ENCODE measurements at regions not wholly inside any gene's neighbourhood (a gene's known extent, or its start where the extent isn't known, plus 50 kb on each side); places are given as distances from the start of the nearest gene placed in this dataset.
"Not testable (repeated sequence)": the region's sequence is repeated elsewhere in the genome, so short reads cannot be mapped to it uniquely, and the experiment has no call there.

DNA sequence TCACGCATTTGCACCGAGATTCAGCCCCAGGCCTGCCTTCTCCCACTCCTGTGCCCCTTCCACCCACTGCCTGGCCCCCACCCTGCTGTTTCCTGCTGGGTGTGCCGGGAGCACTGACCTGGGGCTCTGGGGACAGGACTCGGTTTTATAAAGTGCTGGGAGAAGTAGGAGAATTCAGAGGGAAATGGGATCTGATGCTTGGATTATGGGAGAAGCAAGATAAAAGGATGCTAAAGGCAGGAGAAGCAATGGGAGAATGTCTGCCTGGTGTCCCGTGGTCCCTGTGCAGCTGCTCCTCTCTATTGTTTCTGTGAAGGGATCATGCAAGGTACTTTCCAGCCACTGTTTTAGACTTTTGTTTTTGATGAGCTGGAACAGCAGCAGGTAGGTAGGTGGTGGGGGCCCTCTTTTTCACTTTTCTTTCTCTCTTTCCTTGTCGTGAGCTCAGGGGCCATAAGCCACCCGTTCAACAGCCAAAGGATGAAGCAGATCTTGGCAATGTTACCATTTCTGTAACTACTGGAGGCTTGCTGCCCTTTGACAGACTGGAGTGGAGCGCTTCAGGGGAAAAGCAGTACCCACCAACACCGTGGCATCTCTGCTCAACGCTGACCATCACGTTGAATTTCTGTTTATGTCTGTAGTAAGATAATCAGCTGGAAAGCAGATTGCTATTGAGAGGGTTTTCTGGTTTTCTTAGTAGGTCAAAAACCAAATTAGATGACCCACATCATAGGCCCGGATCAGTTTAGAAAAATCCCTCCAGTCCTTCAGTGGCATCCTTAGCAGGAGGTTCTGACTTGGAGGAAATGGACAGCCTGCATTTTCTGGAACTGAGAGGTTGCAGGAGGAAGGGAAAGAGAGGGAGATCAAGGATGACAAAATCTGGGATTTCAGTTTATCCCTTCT lies 63.8 kb upstream of the ENPP6 start:
- no peak for DNase-seq (ENCODE audit: low read depth)

DNA sequence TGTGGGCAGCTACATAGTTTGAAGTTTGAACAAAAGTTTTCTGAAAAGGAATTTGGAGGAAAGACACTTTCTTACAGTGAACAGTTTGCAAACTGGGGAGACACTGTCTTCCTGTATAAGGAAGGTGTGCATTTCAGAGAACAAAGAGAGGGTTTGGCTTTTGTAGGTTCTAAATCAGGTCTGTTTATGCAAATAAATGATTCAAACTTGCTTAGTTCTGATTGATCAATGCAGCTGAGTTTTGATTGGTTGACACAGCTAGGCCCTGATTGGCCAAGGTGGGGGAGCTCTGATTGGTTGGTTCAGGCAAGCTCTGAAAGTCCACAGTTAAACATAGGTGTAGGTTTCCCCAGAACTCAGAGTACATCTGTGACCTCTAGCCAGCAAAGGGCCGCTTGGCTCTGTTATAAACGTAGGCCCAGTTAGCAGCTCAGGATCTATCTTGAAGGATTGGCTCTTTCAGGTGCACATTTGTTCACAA lies 63.0 kb upstream of the ENPP6 start:
- DNase-seq (ENCODE audit: low read depth), result no peak

DNA sequence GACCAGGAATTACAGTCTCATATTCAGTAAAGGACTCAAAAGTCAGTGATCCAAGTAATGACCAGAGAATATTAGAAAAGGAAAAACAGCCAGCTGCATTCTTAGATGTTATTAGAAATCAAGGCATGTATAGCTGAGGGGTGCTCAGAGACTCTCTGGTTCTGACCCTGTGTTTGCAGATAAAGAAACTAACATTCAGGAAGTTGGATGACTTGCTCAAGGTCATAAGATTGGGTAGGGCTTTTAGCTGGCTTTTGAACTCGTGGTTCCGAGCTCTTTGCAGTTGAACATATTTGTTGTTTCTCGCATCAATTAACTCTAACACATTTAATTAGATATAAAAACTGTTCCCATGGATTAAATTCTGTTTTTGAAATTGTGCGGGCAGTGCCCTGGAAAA lies 62.5 kb upstream of the ENPP6 start:
- no peak for DNase-seq (ENCODE audit: low read depth)

DNA sequence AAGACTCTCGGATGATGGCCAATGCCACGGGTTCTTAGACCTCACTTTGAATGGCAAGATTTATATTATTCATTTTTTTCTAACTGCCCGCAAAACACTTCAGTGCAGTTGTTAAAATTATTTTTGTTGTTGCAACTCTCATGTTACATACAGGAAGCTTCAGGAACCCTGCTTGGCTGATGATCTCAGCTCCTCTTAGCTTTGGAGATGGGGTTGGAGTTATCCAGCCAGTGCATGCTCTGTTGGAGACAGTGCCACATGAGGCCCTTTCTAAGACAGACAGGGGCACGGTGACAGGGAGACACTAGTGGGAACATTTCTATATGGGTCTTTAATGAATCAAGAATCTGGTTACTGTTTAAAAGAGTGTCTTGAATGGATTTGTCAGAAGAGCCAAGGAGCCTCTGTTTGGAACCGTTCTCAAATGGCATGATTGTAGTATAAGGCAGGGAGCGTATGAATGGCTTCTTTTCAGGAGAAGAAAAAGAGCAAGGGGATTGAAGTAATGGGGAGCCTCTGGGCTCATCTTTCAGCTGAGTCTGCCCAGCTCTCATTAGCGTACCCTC lies 61.9 kb upstream of the ENPP6 start:
- no peak for DNase-seq (ENCODE audit: low read depth)

DNA sequence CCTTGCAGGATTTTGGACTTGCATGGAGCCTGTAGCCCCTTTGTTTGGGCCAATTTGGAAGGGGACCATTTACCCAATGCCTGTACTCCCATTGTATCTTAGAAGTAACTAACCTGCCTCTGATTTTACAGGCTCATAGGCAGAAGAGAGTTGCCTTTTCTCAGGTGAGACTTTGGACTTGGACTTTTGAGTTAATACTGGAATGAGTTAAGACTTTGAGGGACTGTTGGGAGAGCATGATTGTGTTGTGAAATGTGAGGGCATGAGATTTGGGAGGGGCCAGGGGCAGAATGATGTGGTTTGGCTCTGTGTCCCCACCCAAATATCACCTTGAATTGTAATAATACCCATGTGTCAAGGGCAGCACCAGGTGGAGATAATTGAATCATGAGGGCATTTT lies 60.1 kb upstream of the ENPP6 start:
- DNase-seq (ENCODE audit: low read depth), result not testable (repeated sequence)

DNA sequence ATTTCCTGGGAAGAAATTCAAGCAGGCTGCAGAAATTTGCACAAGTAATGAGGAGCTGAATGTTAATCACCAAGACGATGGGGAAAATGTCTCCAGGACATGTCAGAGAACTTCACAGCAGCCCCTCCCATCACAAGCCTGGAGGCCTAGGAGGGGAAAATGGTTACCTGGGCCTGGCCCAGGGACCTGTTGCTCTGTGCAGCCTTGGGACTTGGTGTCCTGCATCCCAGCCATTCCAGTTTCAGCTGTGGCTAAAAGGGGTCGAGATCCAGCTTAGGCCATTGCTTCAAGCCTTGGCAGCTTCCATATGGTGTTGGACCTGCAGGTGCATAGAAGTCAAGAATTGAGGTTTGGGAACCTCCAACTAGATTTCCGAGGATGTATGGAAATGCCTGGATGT lies 59.3 kb upstream of the ENPP6 start:
- DNase-seq (ENCODE audit: low read depth), result not testable (repeated sequence)

DNA sequence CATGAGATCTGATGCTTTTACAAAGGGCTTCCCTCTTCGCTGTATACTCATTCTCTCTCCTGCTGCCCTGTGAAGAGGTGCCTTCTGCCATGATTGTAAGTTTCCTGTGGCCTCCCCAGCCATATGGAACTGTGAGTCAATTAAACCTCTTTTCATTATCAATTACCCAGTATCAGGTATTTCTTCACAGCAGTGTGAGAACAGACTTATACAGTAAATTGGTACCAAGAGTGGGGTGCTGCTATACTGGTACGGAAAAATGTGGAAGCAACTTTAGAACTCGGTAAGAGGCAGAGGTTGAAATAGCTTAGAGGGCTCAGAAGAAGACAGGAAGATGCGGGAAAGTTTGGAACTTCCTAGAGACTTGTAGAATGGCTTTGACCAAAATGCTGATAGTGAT lies 58.7 kb upstream of the ENPP6 start:
- DNase-seq (ENCODE audit: low read depth), result not testable (repeated sequence)

DNA sequence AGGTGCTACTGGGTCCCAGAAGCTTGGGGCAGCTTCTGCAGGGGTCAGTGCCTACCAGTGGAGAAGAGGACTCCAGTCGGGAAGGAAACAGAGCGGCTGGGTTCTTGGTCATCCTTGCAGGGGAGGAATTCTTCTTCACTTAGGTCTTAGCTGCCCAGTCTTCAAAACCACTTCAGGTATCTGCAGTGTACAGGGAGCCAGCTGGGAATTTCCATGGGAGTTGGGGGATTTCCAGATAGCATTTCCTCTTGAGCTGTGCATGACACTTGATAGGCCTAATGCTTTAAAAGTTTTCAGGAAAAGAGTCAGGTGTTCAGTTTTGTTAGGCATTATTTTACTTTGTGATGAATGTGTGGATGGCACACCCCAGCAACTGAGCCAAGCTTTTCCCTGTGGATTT lies 58.1 kb upstream of the ENPP6 start:
- DNase-seq (ENCODE audit: low read depth), result peak; percentile 15

DNA sequence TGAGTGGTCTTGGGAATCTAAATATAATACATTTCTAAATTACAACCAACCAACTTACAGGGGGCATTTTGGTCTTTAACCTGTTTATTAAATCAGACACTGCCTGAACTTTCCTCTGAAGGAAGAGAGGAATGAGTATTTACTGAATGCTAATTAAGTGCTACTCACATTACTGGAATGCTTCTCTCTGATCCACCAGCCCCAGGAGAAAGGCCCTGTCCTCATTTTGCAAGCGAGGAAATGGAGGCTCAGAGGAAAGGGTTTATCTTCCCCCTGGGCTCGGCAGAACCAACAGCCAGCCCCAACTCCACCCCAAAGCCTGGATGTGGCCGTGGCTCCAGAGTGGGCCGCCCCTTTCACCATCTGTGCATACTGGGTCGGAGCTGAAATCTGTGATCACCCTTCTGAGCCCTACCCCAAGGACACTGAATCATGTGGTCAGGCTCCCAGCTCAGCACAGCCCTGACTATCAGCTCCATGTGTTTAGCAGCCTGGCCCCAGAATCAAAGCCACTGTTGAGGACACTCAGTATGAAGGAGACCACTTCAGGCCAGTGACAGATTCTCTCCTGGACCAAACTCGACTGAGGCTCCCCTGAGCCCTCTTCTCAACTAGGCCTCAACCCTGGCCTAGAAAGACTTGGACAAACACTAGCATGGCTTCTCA lies 56.7 kb upstream of the ENPP6 start:
- DNase-seq (ENCODE audit: low read depth), result no peak

DNA sequence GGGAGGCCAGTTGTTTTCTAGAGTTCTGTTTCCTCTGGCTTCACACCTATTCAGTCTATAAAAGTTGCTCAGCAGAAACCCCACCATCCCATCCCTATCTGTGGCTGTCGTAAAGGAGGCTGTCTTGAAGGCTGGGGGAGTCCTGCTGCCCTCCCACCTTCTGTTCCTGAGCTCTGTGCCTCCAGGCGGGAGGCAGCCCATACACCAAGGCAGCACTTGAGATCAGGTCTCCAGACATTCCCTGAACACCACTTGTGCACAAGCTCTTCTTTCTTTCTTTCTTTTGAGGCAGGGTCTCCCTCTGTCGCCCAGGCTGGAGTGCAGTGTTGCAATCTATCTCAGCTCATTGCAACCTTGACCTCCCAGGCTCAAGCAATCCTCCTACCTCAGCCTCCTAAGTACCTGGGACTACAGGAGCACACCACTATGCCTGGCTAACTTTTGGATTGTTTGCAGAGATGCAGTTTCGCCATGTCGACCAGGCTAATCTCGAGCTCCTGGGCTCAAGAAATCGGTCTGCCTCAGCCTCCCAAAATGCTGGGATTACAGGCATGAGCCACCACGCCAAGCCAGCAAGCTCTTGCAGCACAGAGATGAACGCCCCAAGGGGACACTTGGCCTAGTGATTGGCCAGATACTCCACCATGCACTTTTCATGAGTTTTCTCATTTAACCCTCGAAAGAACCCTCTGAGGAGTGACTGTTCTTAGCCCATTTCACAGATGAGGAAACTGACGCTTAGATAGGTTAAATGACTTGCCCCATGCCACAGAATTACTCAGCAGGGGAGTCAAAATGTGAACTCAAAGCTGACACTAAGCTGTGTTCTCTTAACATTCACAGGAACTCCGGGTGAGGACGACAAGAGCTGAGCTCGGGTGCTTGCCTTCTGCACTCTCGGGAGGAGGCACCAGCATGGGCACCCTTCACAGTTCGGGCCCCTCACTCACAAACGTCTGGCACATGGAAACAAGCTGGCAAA lies 55.8 kb upstream of the ENPP6 start:
- DNase-seq (ENCODE audit: low read depth), result no peak

DNA sequence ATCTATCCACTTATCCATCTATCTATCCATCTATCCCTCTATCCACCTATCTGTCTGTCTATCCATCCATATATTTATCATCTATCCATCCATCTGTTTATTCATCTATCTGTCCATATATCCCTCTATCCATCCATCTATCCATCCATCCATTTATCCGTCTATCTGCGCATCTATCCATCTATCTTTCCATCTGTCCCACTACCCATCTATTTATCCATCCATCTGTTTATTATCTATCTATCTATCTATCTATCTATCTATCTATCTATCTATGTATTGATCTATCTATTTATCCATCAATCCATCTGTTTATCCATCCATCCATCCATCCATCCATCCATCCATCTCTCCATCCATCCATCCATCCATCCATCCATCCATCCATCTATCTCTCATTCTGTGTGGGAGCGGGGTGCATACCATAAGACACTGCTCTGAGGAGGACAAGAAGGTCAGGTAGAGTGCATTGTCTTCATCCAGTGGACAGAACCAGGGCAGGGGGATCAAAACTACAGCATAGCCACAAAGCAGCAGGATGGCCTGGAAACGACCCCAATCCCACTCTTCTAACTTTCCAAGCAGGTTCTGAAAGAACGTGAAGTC lies 53.2 kb upstream of the ENPP6 start:
- no peak for DNase-seq (ENCODE audit: low read depth)

DNA sequence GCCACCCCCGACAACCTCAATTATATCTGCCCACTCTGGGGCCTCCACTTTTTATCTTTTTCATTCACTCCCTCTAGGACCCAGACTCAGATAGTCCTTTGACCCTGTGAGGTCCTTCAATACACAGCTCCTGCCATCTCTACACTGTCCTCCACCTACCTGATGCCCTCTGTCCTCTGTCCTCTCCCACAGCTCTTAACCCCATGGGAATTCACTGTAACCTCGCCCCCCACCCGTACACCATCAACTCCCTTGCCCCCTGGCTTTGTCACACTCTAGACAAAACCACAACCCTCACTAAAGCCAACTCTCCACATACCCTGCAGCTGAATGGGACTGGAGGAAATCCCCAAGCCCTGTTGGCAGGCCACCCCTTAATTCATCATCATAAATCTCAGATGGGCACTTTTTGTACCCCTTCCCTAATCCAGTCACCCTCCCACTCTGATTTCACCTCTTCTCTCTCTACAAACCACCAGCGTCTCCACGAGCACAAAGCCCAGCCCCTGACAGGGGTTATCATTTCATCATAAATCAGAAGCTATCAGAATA lies 52.3 kb upstream of the ENPP6 start:
- DNase-seq (ENCODE audit: low read depth), result no peak

DNA sequence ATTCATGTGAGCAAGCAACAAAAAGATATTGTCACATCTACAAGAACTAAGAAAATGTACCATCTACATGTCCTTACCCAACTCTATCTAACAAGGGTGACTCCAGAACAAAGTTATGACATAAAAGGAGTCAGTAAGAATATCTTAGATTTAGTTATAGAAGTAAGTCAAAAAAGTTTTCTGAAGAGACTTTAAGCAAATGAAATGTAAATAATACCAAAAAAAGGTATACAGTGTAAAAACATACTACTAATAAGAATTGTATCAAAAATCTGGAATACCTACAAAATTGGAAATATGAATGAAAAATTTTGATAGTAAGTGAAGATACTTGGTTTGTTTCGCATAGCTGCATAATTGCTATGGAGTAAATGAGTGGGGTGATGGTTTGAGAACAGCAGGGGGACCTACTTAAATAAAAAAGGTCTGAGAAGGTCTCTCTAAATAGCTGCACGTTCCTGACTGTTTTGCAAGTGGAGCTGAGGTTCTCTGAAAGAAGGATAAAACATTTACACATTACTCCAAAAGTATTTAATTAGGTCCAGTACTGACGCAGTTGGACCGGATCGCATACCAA lies 51.0 kb upstream of the ENPP6 start:
- DNase-seq (ENCODE audit: low read depth), result no peak

DNA sequence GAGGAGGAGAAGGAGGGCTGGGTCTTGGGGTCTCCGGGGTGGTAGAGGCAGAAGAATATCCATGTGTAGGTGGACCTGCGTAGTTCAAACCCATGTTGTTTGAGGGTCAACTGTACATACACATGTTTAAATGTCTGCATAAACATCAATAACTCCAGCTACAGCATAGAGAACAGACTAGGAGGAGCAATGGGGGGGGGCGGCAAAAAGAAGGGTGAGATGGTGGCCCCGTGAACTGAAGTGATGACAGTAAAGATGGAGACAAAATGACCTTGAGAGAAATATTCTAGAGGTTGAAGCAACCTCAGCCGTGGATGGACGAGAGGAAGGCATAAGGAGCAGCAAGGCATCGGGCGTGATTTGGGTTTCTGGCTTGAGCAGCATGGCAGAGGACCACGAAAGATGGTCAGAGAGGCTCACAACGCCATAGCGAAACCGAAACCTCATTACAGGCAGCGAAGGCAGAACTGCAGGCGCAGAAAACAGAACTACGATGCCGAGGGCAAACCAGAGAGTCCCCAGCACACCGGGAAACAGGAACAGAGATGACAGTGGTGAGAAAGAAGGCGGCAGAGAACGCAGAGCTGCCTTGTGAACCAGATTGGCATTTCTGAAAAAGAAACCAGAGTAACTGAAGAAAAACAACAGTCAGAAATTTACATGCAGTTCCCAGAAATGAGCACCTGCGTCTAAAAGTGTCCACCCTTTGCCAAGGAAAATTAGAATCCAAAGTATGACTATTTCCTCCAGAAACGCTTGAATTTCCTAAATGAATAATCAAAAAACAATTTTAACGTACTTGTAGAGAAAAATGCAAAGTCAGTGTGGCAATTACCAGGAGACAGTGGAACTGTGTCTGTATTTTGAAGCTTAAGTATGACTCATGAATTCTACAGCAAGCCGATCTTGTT lies 50.3 kb upstream of the ENPP6 start:
- peak; percentile 71 for DNase-seq (ENCODE audit: low read depth)

Measured in Daoy (cell line).